ENCODE measurements at regions not wholly inside any gene's neighbourhood (a gene's known extent, or its start where the extent isn't known, plus 50 kb on each side); places are given as distances from the start of the nearest gene placed in this dataset.
"Not testable (repeated sequence)": the region's sequence is repeated elsewhere in the genome, so short reads cannot be mapped to it uniquely, and the experiment has no call there.

DNA sequence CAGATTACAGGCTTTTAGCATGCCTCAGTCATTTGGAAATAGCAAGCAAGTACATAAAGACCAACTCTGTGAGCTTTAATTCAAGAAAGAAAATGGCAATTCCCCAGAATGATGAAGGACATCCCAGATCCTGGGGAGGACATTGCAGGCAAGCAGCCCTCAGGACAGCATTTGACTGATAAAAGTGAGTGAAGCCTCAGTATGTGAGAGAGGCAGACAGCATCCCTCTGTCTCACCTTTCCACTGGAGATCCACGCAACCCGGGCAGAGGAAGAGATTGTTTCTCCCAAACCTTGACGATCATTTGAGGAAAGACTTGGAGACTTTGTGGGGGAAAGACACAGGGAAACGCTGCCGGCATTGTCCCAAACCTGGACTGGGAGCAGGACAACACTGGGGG is 128.0 kb upstream of the PABPC3 start:
- H3K27me3 ChIP-seq (ENCODE audit: control insufficient read depth in 2 of 2, insufficient read depth in 1 of 2, low read length in 1 of 2); H3K27ac ChIP-seq (ENCODE audit: low read depth in 1 of 2, low read length in 1 of 2); DNase-seq (ENCODE audit: low read depth in 6 of 9, low spot score in 9 of 9); H3K4me1 ChIP-seq (ENCODE audit: control insufficient read depth in 2 of 2, insufficient read depth in 2 of 2, low read length in 2 of 2); H3K9me3 ChIP-seq (ENCODE audit: control insufficient read depth in 2 of 2, insufficient read depth in 1 of 2, low read length in 1 of 2); H3K36me3 ChIP-seq (ENCODE audit: control insufficient read depth in 2 of 2, insufficient read depth in 2 of 2, low read length in 1 of 2): not testable (repeated sequence)
- WGBS = 14% methylated on average over 5 of the region's 5 CpGs
- H3K4me3 ChIP-seq (ENCODE audit: low read length in 2 of 2) = peak overlapping the region in 1 of 2 donors; percentile 12

DNA sequence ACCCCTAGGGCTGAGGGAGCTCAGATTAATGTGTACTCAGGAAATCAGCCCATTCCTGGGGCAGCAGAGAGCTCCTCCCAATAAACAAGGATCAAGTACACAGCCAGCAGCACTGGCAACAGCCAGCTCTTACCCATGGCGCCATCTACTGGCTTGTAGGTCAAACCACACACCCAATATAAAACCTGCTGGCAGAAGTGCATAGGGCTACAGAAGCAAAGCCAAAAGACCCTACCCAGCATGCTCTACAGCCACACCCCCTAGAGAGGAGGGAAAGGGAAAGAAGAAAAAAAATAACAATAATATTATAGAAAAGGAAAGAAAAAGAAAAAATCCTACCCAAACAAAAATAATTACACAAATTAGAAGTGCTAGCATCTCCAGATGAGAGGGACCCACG is 127.5 kb upstream of the PABPC3 start:
- H3K4me3 ChIP-seq (ENCODE audit: low read length in 2 of 2) = peak overlapping the region in 1 of 2 donors; percentile 12
- H3K9me3 ChIP-seq (ENCODE audit: control insufficient read depth in 2 of 2, insufficient read depth in 1 of 2, low read length in 1 of 2); DNase-seq (ENCODE audit: low read depth in 6 of 9, low spot score in 9 of 9); H3K4me1 ChIP-seq (ENCODE audit: control insufficient read depth in 2 of 2, insufficient read depth in 2 of 2, low read length in 2 of 2); H3K27ac ChIP-seq (ENCODE audit: low read depth in 1 of 2, low read length in 1 of 2); H3K27me3 ChIP-seq (ENCODE audit: control insufficient read depth in 2 of 2, insufficient read depth in 1 of 2, low read length in 1 of 2); H3K36me3 ChIP-seq (ENCODE audit: control insufficient read depth in 2 of 2, insufficient read depth in 2 of 2, low read length in 1 of 2): not testable (repeated sequence)
- WGBS = 50% methylated on average over 2 of the region's 2 CpGs

DNA sequence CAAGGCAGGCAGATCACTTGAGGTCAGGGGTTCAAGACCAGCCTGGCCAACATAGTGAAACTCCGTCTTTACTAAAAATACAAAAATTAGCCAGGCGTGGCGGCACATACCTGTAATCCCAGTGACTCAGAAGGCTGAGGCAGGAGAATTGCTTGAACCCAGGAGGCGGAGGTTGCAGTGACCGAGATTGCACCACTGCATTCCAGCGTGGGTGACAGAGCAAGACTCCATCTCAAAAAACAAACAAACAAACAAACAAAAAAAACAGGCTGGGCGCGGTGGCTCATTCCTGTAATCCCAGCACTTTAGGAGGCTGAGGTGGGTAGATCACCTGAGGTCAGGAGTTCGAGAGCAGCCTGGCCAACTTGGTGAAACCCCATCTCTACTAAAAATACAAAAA is 122.8 kb upstream of the PABPC3 start:
- 93% methylated on average over 9 of the region's 9 CpGs for WGBS
- not testable (repeated sequence) for H3K4me1 ChIP-seq (ENCODE audit: control insufficient read depth in 2 of 2, insufficient read depth in 2 of 2, low read length in 2 of 2); H3K4me3 ChIP-seq (ENCODE audit: low read length in 2 of 2); DNase-seq (ENCODE audit: low read depth in 6 of 9, low spot score in 9 of 9); H3K27ac ChIP-seq (ENCODE audit: low read depth in 1 of 2, low read length in 1 of 2); H3K27me3 ChIP-seq (ENCODE audit: control insufficient read depth in 2 of 2, insufficient read depth in 1 of 2, low read length in 1 of 2); H3K9me3 ChIP-seq (ENCODE audit: control insufficient read depth in 2 of 2, insufficient read depth in 1 of 2, low read length in 1 of 2); H3K36me3 ChIP-seq (ENCODE audit: control insufficient read depth in 2 of 2, insufficient read depth in 2 of 2, low read length in 1 of 2)

GRCh38 chr13:24981181-24981803 is 114.6 kb upstream of the PABPC3 start:
- H3K27me3 ChIP-seq (ENCODE audit: control insufficient read depth in 2 of 2, insufficient read depth in 1 of 2, low read length in 1 of 2); H3K27ac ChIP-seq (ENCODE audit: low read depth in 1 of 2, low read length in 1 of 2); H3K9me3 ChIP-seq (ENCODE audit: control insufficient read depth in 2 of 2, insufficient read depth in 1 of 2, low read length in 1 of 2); DNase-seq (ENCODE audit: low read depth in 6 of 9, low spot score in 9 of 9); H3K4me3 ChIP-seq (ENCODE audit: low read length in 2 of 2); H3K4me1 ChIP-seq (ENCODE audit: control insufficient read depth in 2 of 2, insufficient read depth in 2 of 2, low read length in 2 of 2); H3K36me3 ChIP-seq (ENCODE audit: control insufficient read depth in 2 of 2, insufficient read depth in 2 of 2, low read length in 1 of 2): not testable (repeated sequence)
- WGBS = 70% methylated on average over 3 of the region's 3 CpGs

DNA sequence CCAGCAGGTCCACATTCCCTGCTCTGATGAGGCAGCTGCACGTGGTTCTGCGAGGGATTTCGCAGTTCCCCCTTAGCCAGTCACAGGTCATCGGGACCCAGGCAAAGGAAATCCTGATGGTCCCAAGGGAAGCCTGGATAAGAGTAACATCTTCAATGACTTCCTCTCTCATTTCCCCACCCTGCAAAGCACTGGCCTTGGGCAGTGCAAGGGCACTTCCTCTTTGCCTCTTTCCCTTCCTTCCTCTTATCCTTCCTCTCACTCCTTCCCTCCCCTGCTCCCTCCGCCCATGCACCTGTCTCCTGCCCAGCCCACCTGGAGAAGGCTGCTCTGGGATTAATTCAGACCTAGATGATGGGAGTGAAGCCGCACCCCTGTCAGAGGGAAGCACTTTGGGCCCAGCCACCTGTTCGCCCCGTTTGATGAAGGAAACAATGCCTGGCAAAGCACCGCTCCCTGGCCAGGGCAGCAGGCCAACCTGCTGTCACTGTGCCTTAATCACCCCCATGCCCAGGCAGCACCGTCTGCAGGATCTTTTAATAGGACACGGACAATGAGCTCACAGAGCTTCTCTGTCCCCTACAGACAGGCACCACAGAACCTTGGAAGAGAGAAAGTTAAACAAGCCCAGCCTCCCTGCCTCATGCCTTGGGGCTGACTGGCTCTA is 113.5 kb upstream of the PABPC3 start:
- WGBS = 47% methylated on average over 11 of the region's 11 CpGs
- Histone ChIP-seq H3K27me3 (ENCODE audit: control insufficient read depth in 2 of 2, insufficient read depth in 1 of 2, low read length in 1 of 2) (peaks cover 0 to 16% of the 10 kb centered on the region in 2 donors), H3K4me1 (ENCODE audit: control insufficient read depth in 2 of 2, insufficient read depth in 2 of 2, low read length in 2 of 2) (no peaks in the 10 kb centered on the region), H3K9me3 (ENCODE audit: control insufficient read depth in 2 of 2, insufficient read depth in 1 of 2, low read length in 1 of 2) (no peaks in the 10 kb centered on the region), H3K36me3 (ENCODE audit: control insufficient read depth in 2 of 2, insufficient read depth in 2 of 2, low read length in 1 of 2) (no peaks in the 10 kb centered on the region), H3K27ac (ENCODE audit: low read depth in 1 of 2, low read length in 1 of 2) (no peak overlapping the region), H3K4me3 (ENCODE audit: low read length in 2 of 2) (no peak overlapping the region)
- no peak for DNase-seq (ENCODE audit: low read depth in 6 of 9, low spot score in 9 of 9)

GRCh38 chr13:24983094-24983493 is 112.8 kb upstream of the PABPC3 start:
- H3K4me1 ChIP-seq (ENCODE audit: control insufficient read depth in 2 of 2, insufficient read depth in 2 of 2, low read length in 2 of 2) = no peaks in the 10 kb centered on the region
- no peak overlapping the region for H3K27ac ChIP-seq (ENCODE audit: low read depth in 1 of 2, low read length in 1 of 2)
- DNase-seq (ENCODE audit: low read depth in 6 of 9, low spot score in 9 of 9) = no peak
- H3K9me3 ChIP-seq (ENCODE audit: control insufficient read depth in 2 of 2, insufficient read depth in 1 of 2, low read length in 1 of 2) = no peaks in the 10 kb centered on the region
- no peak overlapping the region for H3K4me3 ChIP-seq (ENCODE audit: low read length in 2 of 2)
- H3K36me3 ChIP-seq (ENCODE audit: control insufficient read depth in 2 of 2, insufficient read depth in 2 of 2, low read length in 1 of 2) = no peaks in the 10 kb centered on the region
- H3K27me3 ChIP-seq (ENCODE audit: control insufficient read depth in 2 of 2, insufficient read depth in 1 of 2, low read length in 1 of 2) = peaks cover 0 to 20% of the 10 kb centered on the region in 2 donors
- WGBS = 92% methylated on average over 8 of the region's 8 CpGs

DNA sequence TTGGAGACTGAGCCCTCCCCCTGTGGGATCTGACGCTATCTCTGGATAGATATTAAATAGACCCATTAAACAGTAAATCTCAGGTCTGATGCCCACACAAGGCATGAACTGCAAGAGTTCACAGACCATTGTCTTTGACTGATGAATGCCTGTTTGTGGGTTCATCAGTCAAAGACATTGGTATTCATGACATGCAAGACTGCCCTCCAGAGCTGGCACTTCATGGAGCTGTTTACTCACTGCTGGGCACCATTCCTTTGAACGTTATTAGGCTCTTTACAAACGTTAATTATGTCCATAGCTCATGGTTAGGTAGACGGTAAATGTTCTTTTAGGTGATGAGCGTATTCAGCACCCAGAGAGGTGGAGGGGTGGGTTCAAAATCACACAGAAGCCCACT is 111.8 kb upstream of the PABPC3 start:
- Histone ChIP-seq H3K4me3 (ENCODE audit: low read length in 2 of 2) (no peak overlapping the region), H3K27ac (ENCODE audit: low read depth in 1 of 2, low read length in 1 of 2) (no peak overlapping the region), H3K27me3 (ENCODE audit: control insufficient read depth in 2 of 2, insufficient read depth in 1 of 2, low read length in 1 of 2) (peaks cover 2 to 30% of the 10 kb centered on the region in 2 donors), H3K9me3 (ENCODE audit: control insufficient read depth in 2 of 2, insufficient read depth in 1 of 2, low read length in 1 of 2) (no peaks in the 10 kb centered on the region), H3K36me3 (ENCODE audit: control insufficient read depth in 2 of 2, insufficient read depth in 2 of 2, low read length in 1 of 2) (no peaks in the 10 kb centered on the region), H3K4me1 (ENCODE audit: control insufficient read depth in 2 of 2, insufficient read depth in 2 of 2, low read length in 2 of 2) (no peaks in the 10 kb centered on the region)
- no peak for DNase-seq (ENCODE audit: low read depth in 6 of 9, low spot score in 9 of 9)
- 87% methylated on average over 5 of the region's 5 CpGs for WGBS

DNA sequence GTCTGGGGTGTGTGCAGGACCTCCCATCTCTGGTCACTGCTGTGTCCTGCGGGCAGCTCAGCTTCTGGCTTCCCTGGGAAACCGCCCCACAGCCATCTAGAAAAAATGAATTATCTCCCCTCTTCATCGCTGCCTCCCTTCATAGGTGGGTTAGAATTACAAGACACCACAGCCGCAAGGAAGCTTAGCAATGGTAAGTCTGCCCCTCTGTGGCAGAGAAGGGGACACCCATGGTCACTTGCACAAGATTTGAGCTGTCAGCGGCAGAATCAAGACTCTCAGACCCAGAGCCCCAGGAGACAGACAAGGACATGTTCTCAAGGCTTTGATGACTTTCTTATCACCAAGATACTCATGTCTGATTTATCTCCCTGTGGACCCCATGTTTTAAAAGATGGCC is 110.8 kb upstream of the PABPC3 start:
- Histone ChIP-seq H3K36me3 (ENCODE audit: control insufficient read depth in 2 of 2, insufficient read depth in 2 of 2, low read length in 1 of 2) (no peaks in the 10 kb centered on the region), H3K9me3 (ENCODE audit: control insufficient read depth in 2 of 2, insufficient read depth in 1 of 2, low read length in 1 of 2) (no peaks in the 10 kb centered on the region), H3K27me3 (ENCODE audit: control insufficient read depth in 2 of 2, insufficient read depth in 1 of 2, low read length in 1 of 2) (peaks cover 2 to 32% of the 10 kb centered on the region in 2 donors), H3K27ac (ENCODE audit: low read depth in 1 of 2, low read length in 1 of 2) (no peak overlapping the region), H3K4me1 (ENCODE audit: control insufficient read depth in 2 of 2, insufficient read depth in 2 of 2, low read length in 2 of 2) (no peaks in the 10 kb centered on the region), H3K4me3 (ENCODE audit: low read length in 2 of 2) (no peak overlapping the region)
- no peak for DNase-seq (ENCODE audit: low read depth in 6 of 9, low spot score in 9 of 9)
- WGBS = 88% methylated on average over 5 of the region's 5 CpGs

- H3K4me3 ChIP-seq (ENCODE audit: low read length in 2 of 2) = no peak overlapping the region
- peaks cover 2 to 32% of the 10 kb centered on the region in 2 donors for H3K27me3 ChIP-seq (ENCODE audit: control insufficient read depth in 2 of 2, insufficient read depth in 1 of 2, low read length in 1 of 2)
- H3K27ac ChIP-seq (ENCODE audit: low read depth in 1 of 2, low read length in 1 of 2) = no peak overlapping the region
- no peaks in the 10 kb centered on the region for H3K9me3 ChIP-seq (ENCODE audit: control insufficient read depth in 2 of 2, insufficient read depth in 1 of 2, low read length in 1 of 2)
- no peaks in the 10 kb centered on the region for H3K4me1 ChIP-seq (ENCODE audit: control insufficient read depth in 2 of 2, insufficient read depth in 2 of 2, low read length in 2 of 2)
- 73% methylated on average over 2 of the region's 2 CpGs for WGBS
- no peak for DNase-seq (ENCODE audit: low read depth in 6 of 9, low spot score in 9 of 9)
- no peaks in the 10 kb centered on the region for H3K36me3 ChIP-seq (ENCODE audit: control insufficient read depth in 2 of 2, insufficient read depth in 2 of 2, low read length in 1 of 2)
Measured at GRCh38 chr13:24985896-24986295, 110.0 kb upstream of the PABPC3 start.

Data from thymus (tissue), 11 donors.